GM03348 (cell line): ENCODE measurements at regions not wholly inside any gene's neighbourhood (a gene's known extent, or its start where the extent isn't known, plus 50 kb on each side); places are given as distances from the start of the nearest gene placed in this dataset.

ENCODE experiments used
- DNase-seq: peaks from one replicate; pipeline ENCODE4 v3.0.0; 2012; ENCODE audit warnings: low spot score

GRCh38 chr2:12059616-12060441, 313.4 kb downstream of the LPIN1 start:
- DNase-seq = no peak

- DNase-seq = no peak
Observed at GRCh38 chr2:12060886-12061285, 314.5 kb downstream of the LPIN1 start.

GRCh38 chr2:12061286-12062052, 315.0 kb downstream of the LPIN1 start:
- no peak for DNase-seq

- DNase-seq = no peak
Observed at GRCh38 chr2:12062053-12062395, 315.6 kb downstream of the LPIN1 start.

- no peak for DNase-seq
Observed at GRCh38 chr2:12063210-12063609, 316.8 kb downstream of the LPIN1 start.

GRCh38 chr2:12064153-12064552, 317.7 kb downstream of the LPIN1 start:
- DNase-seq = no peak

- DNase-seq = no peak
Observed at GRCh38 chr2:12066116-12066515, 319.7 kb downstream of the LPIN1 start.

GRCh38 chr2:12066986-12067385, 320.6 kb downstream of the LPIN1 start:
- no peak for DNase-seq

GRCh38 chr2:12068796-12069538, 322.5 kb downstream of the LPIN1 start:
- no peak for DNase-seq

- no peak for DNase-seq
Observed at GRCh38 chr2:12070153-12070552, 323.7 kb downstream of the LPIN1 start.

- peak; percentile 36 for DNase-seq
Observed at GRCh38 chr2:12070581-12070980, 324.1 kb downstream of the LPIN1 start.

- DNase-seq = no peak
Observed at GRCh38 chr2:12071318-12071717, 324.9 kb downstream of the LPIN1 start.

- no peak for DNase-seq
Observed at GRCh38 chr2:12073217-12073852, 326.9 kb downstream of the LPIN1 start.

GRCh38 chr2:12074126-12074844, 327.9 kb downstream of the LPIN1 start:
- no peak for DNase-seq

GRCh38 chr2:12074845-12075217, 328.4 kb downstream of the LPIN1 start:
- no peak for DNase-seq

- no peak for DNase-seq
Observed at GRCh38 chr2:12075603-12076002, 329.2 kb downstream of the LPIN1 start.

- DNase-seq = no peak
Observed at GRCh38 chr2:12076810-12077209, 330.4 kb downstream of the LPIN1 start.

- no peak for DNase-seq
Observed at GRCh38 chr2:12080360-12080759, 333.9 kb downstream of the LPIN1 start.

- no peak for DNase-seq
Observed at GRCh38 chr2:12081481-12082210, 335.2 kb downstream of the LPIN1 start.

GRCh38 chr2:12083081-12083581, 336.7 kb downstream of the LPIN1 start:
- no peak for DNase-seq
